Mesenchymal stem cell (in vitro differentiated cells and primary cell): ENCODE measurements at regions not wholly inside any gene's neighbourhood (a gene's known extent, or its start where the extent isn't known, plus 50 kb on each side); places are given as distances from the start of the nearest gene placed in this dataset.
A peak's percentile ranks its signal among the peaks of the same experiment; 100 is the strongest.

Source experiments
- DNase-seq: peaks from one replicate; pipeline ENCODE4 v3.0.0-alpha.2; 2013
- H2AFZ ChIP-seq: one replicate; pipeline ENCODE4 v1.6.1; 2013; ENCODE audit warnings: low read depth, mild to moderate bottlenecking, control low read depth, inconsistent platforms, low read length, moderate library complexity
- H2AK5ac ChIP-seq: 2 replicates; pipeline ENCODE4 v1.6.1; 2013; ENCODE audit warnings: low read length, moderate library complexity, mild to moderate bottlenecking, inconsistent platforms; ENCODE audit not compliant: severe bottlenecking
- H2BK120ac ChIP-seq: one replicate; pipeline ENCODE4 v1.6.1; 2013; ENCODE audit warnings: low read depth, mild to moderate bottlenecking, inconsistent platforms, low read length, moderate library complexity
- H2BK12ac ChIP-seq, 2 experiments: one replicate each; pipeline ENCODE4 v1.6.1; 2013; ENCODE audit warnings: inconsistent platforms in 2 of 2, low read length in 2 of 2, mild to moderate bottlenecking in 2 of 2, moderate library complexity in 2 of 2, control low read depth in 1 of 2
- H2BK15ac ChIP-seq: one replicate; pipeline ENCODE4 v1.6.1; 2013; ENCODE audit warnings: mild to moderate bottlenecking, low read depth, inconsistent platforms; ENCODE audit not compliant: poor library complexity, severe bottlenecking
- H2BK5ac ChIP-seq: 2 replicates; pipeline ENCODE4 v1.6.1; 2013; ENCODE audit warnings: low read depth, mild to moderate bottlenecking, low read length, control low read depth, inconsistent platforms; ENCODE audit not compliant: poor library complexity, severe bottlenecking
- H3K14ac ChIP-seq, 2 experiments: one replicate each; pipeline ENCODE4 v1.6.1; 2013; ENCODE audit warnings: inconsistent platforms in 2 of 2, low read length in 2 of 2, control low read depth in 1 of 2, mild to moderate bottlenecking in 1 of 2, moderate library complexity in 1 of 2
- H3K18ac ChIP-seq, 2 experiments: one replicate each; pipeline ENCODE4 v1.6.1; 2013; ENCODE audit warnings: inconsistent platforms in 2 of 2, low read length in 2 of 2, control low read depth in 1 of 2, low read depth in 1 of 2, mild to moderate bottlenecking in 1 of 2
- H3K23ac ChIP-seq, 2 experiments: one replicate each; pipeline ENCODE4 v1.6.1; 2013; ENCODE audit warnings: inconsistent platforms in 2 of 2, low read length in 2 of 2, mild to moderate bottlenecking in 2 of 2, moderate library complexity in 2 of 2, control low read depth in 1 of 2
- H3K27ac ChIP-seq: 2 replicates; pipeline ENCODE4 v1.5.1; 2013; ENCODE audit warnings: mild to moderate bottlenecking, moderate library complexity, low read length, control low read depth, inconsistent platforms; ENCODE audit not compliant: poor library complexity, severe bottlenecking
- H3K27me3 ChIP-seq, 2 experiments: 2 replicates each; pipeline versions ENCODE4 v1.6.1 to v1.7.0; 2013; ENCODE audit warnings: low read length in 2 of 2, mild to moderate bottlenecking in 2 of 2, moderate library complexity in 2 of 2, control low read depth in 1 of 2, inconsistent platforms in 1 of 2; ENCODE audit not compliant: control insufficient read depth in 1 of 2, insufficient read depth in 1 of 2
- H3K36me3 ChIP-seq, 2 experiments: 2 replicates each; pipeline versions ENCODE4 v1.6.1 to v1.7.0; 2013; ENCODE audit warnings: low read length in 2 of 2, control low read depth in 1 of 2, inconsistent platforms in 1 of 2, low read depth in 1 of 2, mild to moderate bottlenecking in 1 of 2; ENCODE audit not compliant: insufficient read depth in 2 of 2, control insufficient read depth in 1 of 2
- H3K4ac ChIP-seq, 2 experiments: one replicate each; pipeline ENCODE4 v1.6.1; 2013; ENCODE audit warnings: inconsistent platforms in 2 of 2, low read length in 2 of 2, mild to moderate bottlenecking in 2 of 2, moderate library complexity in 2 of 2, control low read depth in 1 of 2, low read depth in 1 of 2
- H3K4me1 ChIP-seq: 2 replicates; pipeline ENCODE4 v1.6.1; 2013; ENCODE audit warnings: low read depth, low read length, control low read depth; ENCODE audit not compliant: control insufficient read depth, insufficient read depth
- H3K4me2 ChIP-seq: 2 replicates; pipeline ENCODE4 v1.6.1; 2013; ENCODE audit warnings: low read length, mild to moderate bottlenecking, inconsistent platforms; ENCODE audit not compliant: poor library complexity, severe bottlenecking
- H3K4me3 ChIP-seq, 2 experiments: 2 replicates each; pipeline versions ENCODE4 v1.5.1 to v1.7.0; 2013; ENCODE audit warnings: low read length in 2 of 2, mild to moderate bottlenecking in 2 of 2, control low read depth in 1 of 2, low read depth in 1 of 2; ENCODE audit not compliant: insufficient read depth in 1 of 2
- H3K79me1 ChIP-seq: replicated peaks from 2 replicates; pipeline ENCODE4 v1.6.1; 2013; ENCODE audit warnings: mild to moderate bottlenecking, control low read depth, low read length, inconsistent platforms; ENCODE audit not compliant: poor library complexity, severe bottlenecking
- H3K9ac ChIP-seq: 2 replicates; pipeline ENCODE4 v1.7.0; 2013; ENCODE audit warnings: mild to moderate bottlenecking, low read length, moderate library complexity
- H3K9me3 ChIP-seq: 2 replicates; pipeline ENCODE4 v1.7.0; 2013; ENCODE audit warnings: mild to moderate bottlenecking, low read length; ENCODE audit not compliant: control insufficient read depth
- H4K8ac ChIP-seq: one replicate; pipeline ENCODE4 v1.6.1; 2013; ENCODE audit warnings: inconsistent platforms, mild to moderate bottlenecking, low read length, moderate library complexity
- H4K91ac ChIP-seq: one replicate; pipeline ENCODE4 v1.6.1; 2013; ENCODE audit warnings: mild to moderate bottlenecking, low read length, inconsistent platforms
- WGBS: methylation state at CpG from one replicate; pipeline ENCODE4 v1.1.7; 2013; ENCODE audit warnings: mixed read lengths; 5-methylcytosine and 5-hydroxymethylcytosine counted together

DNA sequence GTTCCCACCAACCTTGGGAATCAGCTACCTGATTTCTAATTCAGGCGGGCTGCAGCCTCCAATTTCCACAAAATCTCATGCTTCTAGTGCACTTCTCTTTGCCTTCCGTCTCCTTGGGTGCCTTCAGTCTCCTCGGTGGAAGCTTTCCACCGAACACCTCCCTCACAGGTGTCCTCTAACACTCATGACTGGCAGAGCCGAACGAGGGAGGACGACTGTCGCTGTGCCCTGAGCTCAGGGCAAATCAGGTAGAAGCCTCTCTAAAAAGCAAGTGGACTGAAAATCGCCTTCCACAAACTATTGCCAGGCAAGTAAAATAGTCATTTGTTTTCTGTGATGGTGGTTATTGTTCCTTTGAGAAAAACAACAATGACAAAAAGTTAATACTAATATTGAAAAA is 176.1 kb upstream of the PPARGC1A start:
- no peak overlapping the region for H2BK120ac ChIP-seq
- H3K4me2 ChIP-seq = no peak overlapping the region
- no peaks in the 10 kb centered on the region for H3K36me3 ChIP-seq
- no peak overlapping the region for H3K14ac ChIP-seq
- DNase-seq = no peak
- H3K4me1 ChIP-seq = peaks cover 8% of the 10 kb centered on the region
- WGBS = 86% methylated on average over 9 of the region's 9 CpGs
- H3K27me3 ChIP-seq = no peaks in the 10 kb centered on the region
- no peak overlapping the region for H2AFZ ChIP-seq
- H4K91ac ChIP-seq = no peak overlapping the region
- no peak overlapping the region for H3K9ac ChIP-seq
- no peak overlapping the region for H3K27ac ChIP-seq
- no peak overlapping the region for H2AK5ac ChIP-seq
- no peak overlapping the region for H2BK5ac ChIP-seq
- no peaks in the 10 kb centered on the region for H3K79me1 ChIP-seq
- no peak overlapping the region for H3K4me3 ChIP-seq
- no peaks in the 10 kb centered on the region for H3K9me3 ChIP-seq
- no peak overlapping the region for H4K8ac ChIP-seq
- no peak overlapping the region for H3K23ac ChIP-seq
- no peak overlapping the region for H2BK12ac ChIP-seq
- H2BK15ac ChIP-seq = no peak overlapping the region
- no peak overlapping the region for H3K4ac ChIP-seq
- H3K18ac ChIP-seq = no peak overlapping the region

DNA sequence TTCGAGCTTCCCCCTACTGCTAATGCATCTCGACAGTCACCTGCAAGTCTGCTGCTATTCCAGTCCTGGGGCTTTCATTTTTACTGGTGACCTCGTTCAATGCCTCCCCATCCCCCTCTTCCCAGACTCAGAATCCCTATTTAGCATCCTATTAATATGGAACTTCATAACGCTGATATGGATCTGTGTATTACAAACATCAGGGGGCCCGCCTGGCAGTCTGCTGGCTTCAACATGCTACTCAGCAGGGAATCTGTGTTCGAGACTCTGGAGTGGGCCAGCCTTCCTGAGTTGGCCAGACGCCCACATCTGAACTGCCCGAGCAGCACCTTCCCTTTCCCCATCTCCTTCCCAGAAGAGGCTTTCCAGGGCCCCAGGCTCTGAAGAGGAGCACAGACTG is 173.9 kb upstream of the PPARGC1A start:
- no peak overlapping the region for H3K23ac ChIP-seq
- H2BK12ac ChIP-seq = no peak overlapping the region
- H2BK120ac ChIP-seq = no peak overlapping the region
- DNase-seq = no peak
- H3K4me2 ChIP-seq = peak overlapping the region; percentile 16
- no peak overlapping the region for H2AFZ ChIP-seq
- H3K27me3 ChIP-seq = no peaks in the 10 kb centered on the region
- no peak overlapping the region for H3K4ac ChIP-seq
- H3K27ac ChIP-seq = no peak overlapping the region
- no peak overlapping the region for H2BK15ac ChIP-seq
- H3K4me1 ChIP-seq = peaks cover 8% of the 10 kb centered on the region
- H2AK5ac ChIP-seq = no peak overlapping the region
- no peak overlapping the region for H4K8ac ChIP-seq
- no peaks in the 10 kb centered on the region for H3K36me3 ChIP-seq
- no peaks in the 10 kb centered on the region for H3K79me1 ChIP-seq
- H4K91ac ChIP-seq = no peak overlapping the region
- H3K18ac ChIP-seq = no peak overlapping the region
- no peak overlapping the region for H3K4me3 ChIP-seq
- H2BK5ac ChIP-seq = no peak overlapping the region
- 88% methylated on average over 7 of the region's 8 CpGs for WGBS
- H3K14ac ChIP-seq = no peak overlapping the region
- H3K9me3 ChIP-seq = no peaks in the 10 kb centered on the region
- no peak overlapping the region for H3K9ac ChIP-seq

GRCh38 chr4:24060932-24061331 is 171.1 kb upstream of the PPARGC1A start:
- H3K4me1 ChIP-seq = peaks cover 4% of the 10 kb centered on the region
- H2BK12ac ChIP-seq = no peak overlapping the region
- H2BK5ac ChIP-seq = no peak overlapping the region
- H4K8ac ChIP-seq = peak overlapping the region; percentile 67
- H3K14ac ChIP-seq = no peak overlapping the region
- no peaks in the 10 kb centered on the region for H3K9me3 ChIP-seq
- no peak overlapping the region for H4K91ac ChIP-seq
- no peak for DNase-seq
- H3K9ac ChIP-seq = no peak overlapping the region
- no peak overlapping the region for H3K27ac ChIP-seq
- H3K4ac ChIP-seq = no peak overlapping the region
- H2AFZ ChIP-seq = no peak overlapping the region
- H2BK120ac ChIP-seq = no peak overlapping the region
- no peak overlapping the region for H3K4me3 ChIP-seq
- no peak overlapping the region for H2AK5ac ChIP-seq
- no peaks in the 10 kb centered on the region for H3K36me3 ChIP-seq
- H3K4me2 ChIP-seq = no peak overlapping the region
- 87% methylated on average over 3 of the region's 3 CpGs for WGBS
- no peak overlapping the region for H2BK15ac ChIP-seq
- H3K27me3 ChIP-seq = no peaks in the 10 kb centered on the region
- no peak overlapping the region for H3K23ac ChIP-seq
- H3K18ac ChIP-seq = no peak overlapping the region
- no peaks in the 10 kb centered on the region for H3K79me1 ChIP-seq

DNA sequence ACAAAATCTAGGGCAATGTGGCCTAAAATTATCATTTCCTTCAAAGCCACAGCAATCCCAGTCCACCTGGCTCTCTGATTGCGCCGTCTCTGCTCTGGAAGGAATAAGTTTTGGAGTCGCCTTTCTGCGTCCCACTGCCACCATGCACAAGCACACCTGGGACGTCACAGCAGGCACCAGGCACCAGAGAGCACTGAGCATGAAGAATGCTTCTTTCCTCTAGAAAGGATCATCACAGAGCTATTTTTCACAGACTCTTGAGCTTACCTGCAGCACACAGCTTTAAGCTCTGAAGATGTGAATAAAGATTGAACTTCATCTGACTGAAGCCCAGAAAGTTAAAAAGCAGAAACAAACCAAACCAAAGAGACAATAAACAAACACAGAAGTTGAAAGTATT is 170.0 kb upstream of the PPARGC1A start:
- Histone ChIP-seq H3K4me3 (no peak overlapping the region), H4K8ac (no peak overlapping the region), H2AFZ (no peak overlapping the region), H2AK5ac (no peak overlapping the region), H3K14ac (no peak overlapping the region), H2BK12ac (no peak overlapping the region), H3K23ac (no peak overlapping the region), H2BK15ac (no peak overlapping the region), H3K79me1 (no peaks in the 10 kb centered on the region), H3K27ac (no peak overlapping the region), H3K9me3 (no peaks in the 10 kb centered on the region), H4K91ac (no peak overlapping the region), H3K27me3 (no peaks in the 10 kb centered on the region), H3K18ac (no peak overlapping the region), H3K4me2 (no peak overlapping the region), H2BK5ac (no peak overlapping the region), H3K4ac (no peak overlapping the region), H3K36me3 (no peaks in the 10 kb centered on the region), H2BK120ac (no peak overlapping the region), H3K4me1 (peaks cover 4% of the 10 kb centered on the region), H3K9ac (no peak overlapping the region)
- no peak for DNase-seq
- WGBS = 100% methylated on average over 4 of the region's 5 CpGs
